M059J (cell line): ENCODE measurements at regions not wholly inside any gene's neighbourhood (a gene's known extent, or its start where the extent isn't known, plus 50 kb on each side); places are given as distances from the start of the nearest gene placed in this dataset.
"Not testable (repeated sequence)": the region's sequence is repeated elsewhere in the genome, so short reads cannot be mapped to it uniquely, and the experiment has no call there.

ENCODE experiments used
- DNase-seq: peaks from one replicate; pipeline ENCODE4 v3.0.0-alpha.2; 2012; ENCODE audit warnings: low read depth

DNA sequence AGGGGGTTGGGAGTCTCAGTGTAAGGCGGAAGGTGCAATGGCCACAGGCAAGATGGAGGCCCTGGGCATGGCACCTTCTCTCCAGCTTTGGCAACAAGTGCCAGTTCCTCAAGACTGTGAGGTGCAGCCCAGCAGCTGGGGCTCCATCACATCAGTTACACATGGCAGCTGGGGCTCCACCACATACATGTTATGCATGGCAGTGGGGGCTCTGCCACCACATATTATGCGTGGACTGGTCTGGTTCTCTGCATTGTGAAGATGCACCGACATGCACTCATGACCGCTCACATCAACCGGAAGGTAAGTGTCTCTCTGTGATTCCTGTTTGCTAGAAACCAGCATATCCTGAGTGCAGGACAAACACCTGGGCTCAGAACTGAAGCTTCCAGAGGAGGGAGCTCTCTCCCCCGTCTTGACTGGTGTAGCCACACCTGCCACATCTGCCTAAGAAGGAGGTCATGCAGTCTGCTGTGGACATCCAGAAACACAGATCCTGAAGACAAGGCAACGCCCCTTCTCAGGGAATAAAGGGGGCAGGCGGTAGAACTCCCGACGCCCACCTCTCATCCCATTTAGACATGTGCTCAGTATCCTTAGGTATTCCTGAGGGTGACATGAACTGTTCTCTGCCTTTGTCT lies 104.1 kb upstream of the TMPRSS2 start:
- peak; percentile 68 for DNase-seq

DNA sequence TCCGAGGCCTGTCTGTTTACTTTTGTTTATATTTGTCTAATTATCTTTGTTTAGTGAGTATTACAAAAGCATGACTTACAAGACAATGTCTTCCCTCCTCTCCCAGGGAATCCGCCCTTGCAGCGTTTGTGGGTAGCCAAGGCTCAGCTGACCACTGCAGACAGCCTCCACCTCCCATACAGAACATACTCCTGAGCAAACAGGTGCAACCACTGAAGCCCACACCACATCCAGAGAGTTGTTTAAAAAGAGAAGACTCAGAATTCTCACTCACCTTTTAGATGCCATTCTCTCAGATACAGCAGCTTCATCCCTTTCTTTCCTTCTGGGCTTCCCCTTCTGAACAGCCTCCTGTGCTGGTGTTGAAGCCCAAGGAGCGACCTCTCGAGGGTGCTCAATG lies 103.5 kb upstream of the TMPRSS2 start:
- DNase-seq: no peak

DNA sequence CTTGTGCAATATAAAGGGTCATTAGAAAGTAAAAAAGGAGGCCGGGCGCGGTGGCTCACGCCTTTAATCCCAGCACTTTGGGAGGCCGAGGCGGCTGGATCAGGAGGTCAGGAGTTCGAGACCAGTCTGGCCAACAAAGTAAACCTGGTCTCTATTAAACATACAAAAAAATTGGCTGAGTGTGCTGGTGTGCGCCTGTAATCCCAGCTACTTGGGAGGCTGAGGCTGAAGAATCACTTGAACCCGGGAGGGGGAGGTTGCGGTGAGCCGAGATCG lies 102.8 kb upstream of the TMPRSS2 start:
- not testable (repeated sequence) for DNase-seq

DNA sequence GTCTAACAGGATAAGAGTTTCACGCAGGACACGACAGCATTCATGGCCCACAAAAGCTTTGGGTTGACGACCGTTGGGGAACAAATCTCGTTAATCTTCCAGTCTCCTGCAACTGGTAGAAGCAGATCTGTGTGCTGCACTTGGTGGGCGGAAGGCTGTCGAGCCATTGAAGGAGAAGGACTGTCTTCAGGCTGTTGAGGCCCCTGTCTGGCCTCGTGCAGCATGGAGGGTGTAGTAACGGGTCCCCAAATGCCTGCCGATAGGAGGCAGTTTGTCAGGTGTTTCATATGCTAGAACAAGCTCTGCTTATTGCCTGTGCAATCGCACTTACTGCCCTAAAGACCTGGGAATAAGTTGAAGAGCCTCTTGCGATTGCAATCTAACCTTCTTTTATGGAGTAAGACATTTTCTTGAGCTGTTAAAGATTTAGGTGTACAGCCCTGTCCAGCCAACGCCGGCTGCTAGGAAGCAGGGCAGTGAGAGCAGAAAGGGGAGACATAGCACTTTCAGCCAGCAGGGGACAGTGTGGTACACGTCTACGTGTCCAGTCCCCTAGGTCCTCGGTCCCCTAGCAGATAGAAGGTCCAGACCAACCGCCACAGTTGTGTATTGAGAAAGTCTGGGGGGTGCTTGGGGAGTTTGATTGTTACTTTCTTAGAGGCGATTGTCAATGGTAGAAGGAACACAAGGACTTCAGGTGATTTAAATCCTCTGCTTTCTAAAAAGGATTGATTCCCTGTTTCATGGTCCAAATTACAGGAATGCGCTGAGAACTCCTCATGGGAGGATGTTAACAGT lies 102.3 kb upstream of the TMPRSS2 start:
- peak; percentile 69 for DNase-seq

DNA sequence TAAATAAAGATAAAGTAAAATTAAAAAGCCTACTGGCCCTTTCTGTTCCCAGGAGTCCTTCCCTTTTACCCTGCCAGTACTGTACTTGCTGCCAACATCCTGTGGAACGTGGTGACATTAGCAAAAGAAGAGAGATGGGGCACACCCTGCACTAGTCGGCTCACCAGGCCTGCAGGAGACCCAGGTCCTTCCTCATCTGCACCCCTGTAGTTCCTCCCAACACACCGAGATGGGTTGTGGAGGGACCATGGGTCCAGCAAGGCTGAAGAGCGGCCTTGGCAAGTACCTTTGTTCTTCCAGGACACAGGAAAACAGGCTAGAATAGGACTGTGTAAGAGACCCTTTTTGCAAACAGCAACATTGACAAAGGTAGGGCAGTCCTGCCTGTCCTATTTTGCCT lies 98.7 kb upstream of the TMPRSS2 start:
- no peak for DNase-seq

DNA sequence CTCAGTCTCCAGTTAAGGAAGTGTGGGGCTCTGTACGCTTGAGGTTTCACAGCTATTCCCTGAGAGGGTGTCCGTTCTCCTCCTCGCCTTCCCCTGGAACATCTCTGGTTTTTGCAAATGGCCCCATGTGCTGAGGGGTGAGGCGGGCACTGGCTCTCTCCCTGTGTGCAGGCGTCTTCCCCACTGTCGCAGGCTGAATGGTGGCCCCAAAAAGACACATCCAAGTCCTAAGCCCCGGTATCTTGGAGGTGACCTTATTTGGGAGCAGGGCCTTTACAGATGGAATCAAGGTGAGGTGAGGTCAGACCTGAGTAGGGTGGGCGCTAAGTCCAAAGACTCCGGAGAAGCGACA lies 98.0 kb upstream of the TMPRSS2 start:
- DNase-seq: no peak

DNA sequence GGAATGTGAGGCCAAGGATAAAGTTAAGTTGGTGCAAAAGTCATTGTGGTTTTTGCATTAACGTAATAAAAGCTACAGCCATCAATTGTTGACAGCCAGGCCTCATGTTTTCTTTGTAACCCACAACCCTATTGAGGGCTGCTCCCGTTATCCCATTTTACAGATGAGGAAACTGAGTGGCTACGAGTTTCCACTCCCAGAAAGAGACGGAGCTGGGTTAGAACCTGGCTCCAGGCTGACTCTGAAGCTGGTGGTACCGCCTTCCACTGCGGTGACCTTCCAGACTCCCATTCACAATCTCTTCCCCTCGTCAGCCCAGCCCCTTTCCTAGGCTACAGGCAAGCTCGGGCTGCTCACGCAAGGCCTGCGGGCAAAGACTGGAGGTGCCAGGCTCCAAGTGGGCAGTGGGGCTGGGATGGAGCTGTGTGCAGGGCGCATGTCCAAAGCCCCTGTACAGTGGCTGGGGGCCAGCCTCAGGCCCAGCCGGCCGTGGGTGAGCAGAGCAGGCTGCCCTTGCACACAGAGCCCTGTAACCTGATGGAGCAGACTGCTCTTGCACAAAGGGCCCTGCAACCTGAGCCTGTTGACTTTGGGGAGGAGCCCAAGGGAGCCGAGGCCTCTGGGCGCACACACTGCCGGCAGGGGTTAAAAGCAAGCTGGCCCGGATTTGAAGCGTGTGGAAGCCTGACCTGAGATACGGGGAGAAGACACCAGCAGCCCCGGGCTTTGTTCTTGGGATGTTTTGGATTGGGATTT lies 97.4 kb upstream of the TMPRSS2 start:
- no peak for DNase-seq

DNA sequence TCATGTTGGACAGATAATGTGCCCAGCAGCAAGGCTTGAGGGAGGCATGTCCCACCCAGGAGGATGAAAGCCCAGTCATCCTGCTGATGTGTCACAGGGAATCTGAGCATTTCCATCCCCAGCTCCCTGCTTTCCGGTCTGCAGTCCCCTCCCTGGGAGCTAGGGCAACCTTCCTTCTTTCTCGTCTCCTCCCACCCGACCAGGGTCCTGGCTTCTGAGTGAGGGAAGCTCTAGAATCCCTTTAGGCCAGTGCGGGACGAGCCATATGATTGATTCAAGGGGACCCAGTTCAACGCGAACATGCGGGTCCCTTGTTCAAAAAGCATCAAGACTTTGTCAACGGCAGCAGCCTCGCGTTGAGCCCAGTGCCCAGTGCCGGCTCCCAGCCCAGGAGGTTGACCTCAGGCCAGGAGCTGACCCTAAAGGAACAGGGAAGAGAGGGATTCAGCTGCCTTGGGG lies 96.7 kb upstream of the TMPRSS2 start:
- no peak for DNase-seq

DNA sequence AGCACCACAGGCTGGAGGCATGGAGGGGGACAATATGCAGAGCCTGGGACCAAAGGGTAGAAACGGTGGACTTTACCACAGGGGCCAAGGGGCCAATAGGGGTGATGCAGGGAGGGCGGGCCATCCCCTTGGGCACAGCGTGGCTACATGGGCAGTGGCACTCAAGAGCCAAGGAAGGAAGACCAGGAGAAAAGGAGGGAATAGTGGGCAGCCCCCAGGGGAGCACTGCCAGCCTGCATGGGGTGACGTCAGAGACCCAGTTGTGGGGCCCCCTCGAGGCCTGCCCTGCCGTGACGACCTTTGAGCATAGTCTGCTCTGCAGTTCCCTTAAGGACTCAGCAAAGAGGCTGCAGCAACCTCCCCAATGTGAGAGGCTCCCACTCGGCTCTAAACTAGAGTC lies 95.5 kb upstream of the TMPRSS2 start:
- no peak for DNase-seq

DNA sequence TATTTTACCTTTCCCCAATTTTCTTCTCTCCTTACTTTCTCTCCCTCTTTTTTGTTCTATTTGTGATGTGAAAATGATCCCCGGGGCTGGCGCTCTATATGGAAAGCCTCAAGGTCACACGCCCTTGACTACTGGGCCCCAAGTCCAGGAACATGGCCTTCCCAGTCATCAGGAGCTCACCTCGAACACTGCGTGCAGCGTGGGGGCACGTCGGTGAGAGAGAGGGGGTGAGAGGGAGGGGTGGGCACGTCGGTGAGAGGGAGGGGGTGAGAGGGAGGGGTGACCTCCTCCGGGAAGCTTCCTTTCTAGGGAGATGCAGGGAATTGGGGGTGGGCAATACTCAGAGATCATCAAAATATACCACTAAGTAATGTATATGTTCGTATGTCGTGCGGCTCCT lies 94.6 kb upstream of the TMPRSS2 start:
- DNase-seq: no peak

DNA sequence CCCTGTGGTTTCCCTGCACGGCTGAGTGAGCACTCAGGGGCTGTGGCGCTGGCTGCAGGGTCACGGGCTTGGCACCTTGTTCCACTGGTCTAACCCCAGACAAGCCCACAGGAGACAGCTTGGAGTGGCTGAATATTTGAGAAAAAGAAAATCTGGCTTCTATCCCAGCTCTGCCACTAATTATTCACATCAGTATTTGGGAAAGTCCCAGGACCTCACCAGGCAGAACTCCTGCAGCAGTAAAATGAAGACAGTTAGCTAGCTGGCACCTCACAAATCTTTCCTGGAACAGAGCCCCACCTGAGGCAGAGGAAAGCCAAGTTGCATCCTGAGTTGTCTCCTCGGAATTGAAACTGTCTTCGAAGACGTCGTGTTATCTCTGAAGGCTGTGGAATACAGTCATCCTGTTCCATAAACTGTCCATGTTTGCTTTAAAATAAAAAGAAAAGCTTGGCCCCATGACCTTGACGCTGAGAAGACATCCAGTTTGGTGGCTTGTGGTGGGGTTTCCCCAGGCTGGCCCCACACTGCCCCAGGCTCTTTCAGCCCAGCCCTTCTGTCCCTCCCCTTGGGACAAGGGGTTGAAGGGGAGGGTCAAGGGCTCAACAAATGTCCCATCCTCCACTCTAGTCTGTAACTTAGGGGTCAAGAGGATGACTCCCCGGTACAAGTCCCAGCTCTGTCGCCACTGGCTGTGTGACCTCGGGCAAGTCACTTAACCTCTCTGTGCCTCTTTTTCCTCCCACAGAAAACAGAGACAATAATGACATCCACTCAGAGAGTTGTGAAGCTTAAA lies 93.8 kb upstream of the TMPRSS2 start:
- DNase-seq: peak; percentile 89

DNA sequence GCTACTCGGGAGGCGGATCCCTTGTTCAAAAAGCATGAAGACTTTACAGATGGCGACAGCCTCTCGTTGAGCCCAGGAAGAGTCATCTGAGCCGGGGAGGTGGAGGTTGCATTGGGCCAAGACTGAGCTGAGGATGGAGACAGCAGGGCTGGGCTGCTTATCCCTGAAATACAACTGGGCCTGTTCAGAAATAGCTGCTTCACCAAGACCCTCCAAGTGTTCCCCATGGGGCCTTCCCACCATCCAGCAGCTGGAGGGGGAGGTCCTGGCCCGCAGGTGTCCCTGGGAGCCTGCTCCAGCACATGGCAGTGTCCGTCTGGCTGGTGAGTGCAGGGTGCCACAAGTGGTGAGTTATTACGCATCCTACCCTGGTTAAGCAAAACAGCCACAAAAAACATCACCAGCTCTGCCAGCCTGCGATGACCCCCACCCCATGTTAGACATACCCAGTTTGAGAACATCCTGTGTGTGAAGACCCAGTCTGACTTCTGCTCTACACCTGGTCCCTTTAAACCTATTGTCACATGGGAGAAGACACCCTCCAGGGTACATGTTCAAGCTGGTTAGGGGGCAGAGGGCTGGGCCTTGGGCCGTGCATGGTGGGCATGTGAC lies 93.1 kb upstream of the TMPRSS2 start:
- DNase-seq: no peak

DNA sequence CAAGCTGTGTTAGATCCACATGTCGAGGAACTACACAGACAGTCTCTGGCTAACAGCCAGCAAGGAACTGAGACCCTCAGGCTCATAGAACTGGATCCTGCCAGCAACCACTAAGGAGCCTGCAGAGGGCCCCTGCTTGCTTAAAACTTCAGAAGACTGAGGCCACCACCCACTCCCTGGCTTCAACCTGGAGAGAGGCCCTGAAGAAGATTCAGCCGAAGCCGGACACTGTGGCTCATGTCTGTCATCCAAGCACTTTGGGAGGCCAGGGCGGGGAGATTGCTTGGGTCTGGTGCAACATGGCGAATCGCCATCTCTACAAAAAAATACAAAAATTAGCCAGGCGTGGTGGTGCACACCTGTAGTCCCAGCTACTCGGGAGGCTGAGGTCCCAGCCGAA lies 92.6 kb upstream of the TMPRSS2 start:
- no peak for DNase-seq

DNA sequence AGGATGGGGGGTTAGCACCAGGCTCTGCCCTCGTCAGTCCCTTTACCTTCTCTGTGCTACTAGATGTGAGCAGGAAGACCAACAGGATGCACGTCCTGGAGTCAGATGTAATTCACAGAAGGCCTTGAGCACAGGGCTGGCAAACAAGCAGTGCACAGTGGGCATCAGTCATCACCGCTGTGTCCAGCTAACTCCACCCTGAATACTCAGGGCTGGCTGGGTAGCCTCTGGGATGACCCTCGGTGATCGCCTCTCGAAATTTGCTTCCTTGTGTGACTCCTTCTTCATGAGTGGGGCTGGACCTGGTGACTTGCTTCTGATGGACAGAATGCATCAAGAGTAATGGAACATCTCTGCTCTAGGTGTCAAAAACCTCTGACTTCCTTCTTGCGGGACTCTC lies 92.2 kb upstream of the TMPRSS2 start:
- no peak for DNase-seq

DNA sequence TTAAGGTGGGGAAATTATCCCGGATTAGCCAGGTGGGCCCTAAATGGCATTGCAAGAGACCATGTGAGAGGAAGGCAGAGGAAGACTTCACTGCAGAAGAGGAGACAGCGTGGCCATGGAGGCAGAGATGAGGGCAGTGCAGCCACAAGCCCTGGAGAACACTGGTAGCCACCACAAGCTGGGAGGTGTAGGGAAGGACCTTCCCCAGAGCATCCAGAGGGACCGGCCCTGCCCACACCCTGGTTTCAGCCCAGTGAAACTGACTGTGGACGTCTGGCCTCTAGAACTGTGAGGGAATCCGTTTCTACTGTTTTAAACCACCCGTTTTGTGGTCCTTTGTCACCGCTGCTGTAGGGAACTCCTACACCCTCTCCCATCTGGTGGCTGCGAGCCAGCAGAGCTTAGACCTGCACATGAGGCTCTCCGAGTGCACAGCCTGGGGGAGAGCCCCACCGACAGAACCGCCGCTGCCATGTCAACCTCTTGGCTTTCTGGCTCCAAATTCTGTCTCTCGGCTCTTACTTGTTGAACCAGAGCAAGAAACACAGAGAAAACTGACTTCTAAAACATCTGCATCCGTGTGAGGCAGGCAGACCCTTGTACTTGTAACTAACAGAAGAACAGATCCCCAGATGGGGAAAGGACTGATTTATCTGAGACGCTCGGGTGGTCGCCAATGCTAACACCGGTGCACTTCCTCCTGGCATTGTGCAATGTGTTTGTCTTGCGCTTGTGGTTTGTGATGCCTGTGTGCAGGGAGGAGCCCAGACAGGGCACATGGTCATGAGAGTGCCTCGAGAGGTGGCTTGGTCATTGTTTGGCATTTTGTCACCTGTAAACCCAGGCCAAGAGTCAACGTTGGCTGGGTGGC lies 90.8 kb upstream of the TMPRSS2 start:
- DNase-seq: no peak

DNA sequence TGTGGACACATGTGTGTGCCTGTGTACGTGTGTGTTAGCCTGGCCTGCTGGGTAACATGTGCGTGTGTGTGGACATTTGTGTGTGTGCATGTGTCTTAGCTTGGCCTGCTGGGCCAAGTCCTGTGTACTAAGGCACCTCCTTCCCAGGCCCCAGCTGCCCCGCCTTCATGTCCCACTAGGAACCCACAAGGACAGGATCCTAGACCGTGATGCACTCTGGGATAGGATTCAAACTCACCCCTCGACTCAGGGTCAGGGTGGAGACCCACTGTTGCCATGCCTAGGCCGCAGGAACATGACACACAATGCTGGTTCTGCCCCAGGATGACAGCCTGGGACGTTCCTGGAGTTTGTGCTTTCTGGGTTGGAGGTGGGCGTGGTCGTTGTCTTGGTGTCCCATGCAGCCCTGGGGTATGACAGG lies 89.9 kb upstream of the TMPRSS2 start:
- DNase-seq: no peak

DNA sequence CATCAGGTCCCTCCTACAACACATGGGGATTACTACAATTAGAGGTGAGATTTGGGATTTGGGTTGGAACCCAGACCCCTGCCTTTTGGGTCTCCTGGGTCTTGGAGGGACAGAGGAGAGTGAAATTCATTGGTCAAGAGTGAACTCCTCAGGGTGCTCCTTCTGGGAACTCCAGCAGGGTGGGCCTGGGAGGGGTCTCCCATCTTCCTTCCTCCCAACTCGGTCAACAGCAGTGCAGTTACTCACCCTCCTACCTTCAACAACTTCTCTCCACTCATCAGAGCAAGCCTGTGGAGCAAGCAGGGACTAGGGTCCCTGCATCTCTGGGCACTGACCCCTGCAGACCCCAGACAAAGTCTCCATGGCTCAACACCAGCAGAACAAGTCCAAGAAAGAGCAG lies 89.3 kb upstream of the TMPRSS2 start:
- no peak for DNase-seq

DNA sequence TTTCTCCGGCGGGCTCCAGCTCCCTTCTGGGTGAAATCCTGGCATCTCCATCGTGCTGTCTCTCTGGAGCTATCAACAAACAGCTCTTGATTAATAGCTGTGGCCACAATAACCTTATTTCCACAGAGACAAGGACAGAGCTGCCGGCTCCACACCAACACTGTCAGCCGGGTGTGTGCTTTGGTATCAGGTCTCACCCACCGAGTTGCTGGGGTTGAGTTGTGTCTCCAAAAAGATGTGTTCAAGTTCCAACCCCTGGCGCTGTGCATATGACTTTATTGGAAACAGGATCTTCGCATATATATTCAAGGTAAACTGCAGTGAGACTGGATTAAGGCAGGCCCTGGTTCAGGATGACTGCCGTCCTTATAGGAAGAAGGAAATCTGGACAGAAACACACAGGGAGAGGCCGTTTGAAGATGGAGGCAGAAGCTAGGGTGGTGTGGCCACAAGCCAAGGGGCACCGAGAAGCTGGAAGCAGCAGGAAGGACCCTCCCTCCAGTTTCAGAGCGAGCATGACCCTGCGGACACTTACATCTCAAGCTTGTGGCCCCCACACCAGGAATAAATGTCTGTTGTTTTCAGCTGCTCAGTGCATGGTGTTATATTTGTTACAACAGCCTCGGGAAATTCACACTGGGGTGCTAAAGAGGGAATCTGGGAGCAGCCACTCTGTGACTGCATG lies 88.4 kb upstream of the TMPRSS2 start:
- DNase-seq: no peak

DNA sequence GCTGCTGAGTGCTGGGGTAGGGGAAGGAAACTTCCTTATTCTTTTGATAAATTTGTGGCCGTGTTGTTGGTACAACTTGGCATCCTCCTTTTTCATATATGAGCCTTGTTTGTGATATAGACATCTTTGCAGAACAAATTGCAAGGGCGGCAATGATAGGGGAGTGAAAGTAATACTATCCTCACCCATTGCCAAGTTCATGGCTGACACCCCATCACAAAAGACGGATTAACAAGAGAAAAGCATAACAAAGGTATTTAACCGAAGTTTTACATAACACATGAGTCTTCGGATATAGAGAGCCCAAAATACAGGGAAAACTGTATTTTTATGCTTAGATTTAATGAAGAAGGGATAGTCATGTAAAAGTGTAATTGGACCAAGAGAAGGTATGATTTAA lies 86.3 kb upstream of the TMPRSS2 start:
- DNase-seq: no peak

DNA sequence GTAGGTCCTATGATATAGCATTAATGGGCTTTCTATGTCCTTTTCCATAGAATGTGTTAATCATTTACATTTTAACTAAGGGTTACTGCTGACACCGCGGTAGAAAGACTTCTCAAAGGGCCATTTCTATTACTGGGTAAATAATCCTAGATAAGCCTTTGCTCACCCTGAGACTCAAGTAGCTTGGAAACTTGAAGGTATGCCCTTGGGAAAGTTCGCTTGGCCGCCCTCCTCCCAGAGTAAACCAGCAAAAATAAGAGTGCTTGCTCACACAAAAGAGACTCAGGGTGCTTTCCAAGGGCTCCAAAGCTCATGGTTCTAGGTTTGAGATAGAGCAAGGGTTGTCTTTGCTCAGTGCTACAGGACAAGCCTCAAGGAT lies 85.8 kb upstream of the TMPRSS2 start:
- no peak for DNase-seq
